Prostate gland (tissue), 2 donors: ENCODE measurements at regions not wholly inside any gene's neighbourhood (a gene's known extent, or its start where the extent isn't known, plus 50 kb on each side); places are given as distances from the start of the nearest gene placed in this dataset.

Source experiments
- CTCF ChIP-seq, 4 experiments: fragments of 200-600 bp in 2 of 4; fragments of 450-650 bp in 2 of 4; sonication (generic) in 2 of 4; IDR thresholded peaks; 1 replicate in 3 of 4; 2 replicates in 1 of 4; pipeline ENCODE4 v1.5.1; 2016 to 2019; ENCODE audit warnings: antibody characterized with exemption in 4 of 4, mild to moderate bottlenecking in 2 of 4, moderate library complexity in 2 of 4
- POLR2A ChIP-seq: fragments of 450-650 bp; IDR thresholded peaks from one replicate; pipeline ENCODE4 v1.6.1; 2016; ENCODE audit warnings: antibody characterized with exemption, mild to moderate bottlenecking
- POLR2AphosphoS5 ChIP-seq: sonication (generic); formaldehyde crosslinking; IDR thresholded peaks from one replicate; pipeline ENCODE4 v1.6.1; 2017; ENCODE audit warnings: antibody characterized with exemption

DNA sequence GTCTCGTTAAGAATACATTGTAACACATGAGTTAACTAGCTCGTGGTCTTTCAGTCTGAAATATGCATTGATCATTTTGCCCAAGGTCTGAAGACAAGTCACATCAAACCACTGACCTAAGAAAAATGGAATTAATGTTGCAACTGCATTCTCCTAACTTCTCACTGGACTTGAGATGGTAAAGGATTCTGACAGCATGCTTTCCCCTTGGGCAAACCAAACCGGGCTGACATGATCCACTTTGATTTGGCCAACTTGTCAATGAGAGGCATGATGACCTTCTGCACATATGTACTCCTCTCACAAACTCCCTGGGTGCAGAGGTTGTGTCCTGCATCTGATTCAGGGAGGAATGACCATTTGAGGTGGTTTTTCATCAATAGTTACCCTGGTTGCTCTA is 1982.5 kb upstream of the PIK3C3 start:
- TF ChIP-seq CTCF (IDR thresholded peaks at IDR 0.05) (no peak), POLR2AphosphoS5 (no peak), POLR2A (no peak)
